ENCODE measurements at regions not wholly inside any gene's neighbourhood (a gene's known extent, or its start where the extent isn't known, plus 50 kb on each side); places are given as distances from the start of the nearest gene placed in this dataset.

GRCh38 chr9:78578072-78578471, 281.1 kb downstream of the PSAT1 start:
- POLR2A ChIA-PET = no interaction called here
- no peak for DNase-seq (ENCODE audit: low read depth, low spot score)
- TF ChIP-seq, protein P1, sequence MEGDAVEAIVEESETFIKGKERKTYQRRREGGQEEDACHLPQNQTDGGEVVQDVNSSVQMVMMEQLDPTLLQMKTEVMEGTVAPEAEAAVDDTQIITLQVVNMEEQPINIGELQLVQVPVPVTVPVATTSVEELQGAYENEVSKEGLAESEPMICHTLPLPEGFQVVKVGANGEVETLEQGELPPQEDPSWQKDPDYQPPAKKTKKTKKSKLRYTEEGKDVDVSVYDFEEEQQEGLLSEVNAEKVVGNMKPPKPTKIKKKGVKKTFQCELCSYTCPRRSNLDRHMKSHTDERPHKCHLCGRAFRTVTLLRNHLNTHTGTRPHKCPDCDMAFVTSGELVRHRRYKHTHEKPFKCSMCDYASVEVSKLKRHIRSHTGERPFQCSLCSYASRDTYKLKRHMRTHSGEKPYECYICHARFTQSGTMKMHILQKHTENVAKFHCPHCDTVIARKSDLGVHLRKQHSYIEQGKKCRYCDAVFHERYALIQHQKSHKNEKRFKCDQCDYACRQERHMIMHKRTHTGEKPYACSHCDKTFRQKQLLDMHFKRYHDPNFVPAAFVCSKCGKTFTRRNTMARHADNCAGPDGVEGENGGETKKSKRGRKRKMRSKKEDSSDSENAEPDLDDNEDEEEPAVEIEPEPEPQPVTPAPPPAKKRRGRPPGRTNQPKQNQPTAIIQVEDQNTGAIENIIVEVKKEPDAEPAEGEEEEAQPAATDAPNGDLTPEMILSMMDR (IDR thresholded peaks at IDR 0.05; ENCODE audit: low read depth, low read length) = no peak
- Histone ChIP-seq H3K9me3 (ENCODE audit: control insufficient read depth, insufficient read depth, low read length) (no peaks in the 10 kb centered on the region), H3K4me3 (ENCODE audit: low read depth, low read length) (no peak overlapping the region), H3K27me3 (ENCODE audit: control insufficient read depth, insufficient read depth, low read length) (no peaks in the 10 kb centered on the region), H3K27ac (ENCODE audit: low read depth, low read length) (no peak overlapping the region)
- CTCF ChIA-PET = interaction anchor here (1.3 kb wide), 1 partner anchor 139 kb away, joined by 3 read pairs; no protein-coding TSS in a partner anchor

- H3K4me3 ChIP-seq (ENCODE audit: low read depth, low read length) = no peak overlapping the region
- no peaks in the 10 kb centered on the region for H3K9me3 ChIP-seq (ENCODE audit: control insufficient read depth, insufficient read depth, low read length)
- TF ChIP-seq, protein P1 (IDR thresholded peaks at IDR 0.05; ENCODE audit: low read depth, low read length) = no peak
- H3K27ac ChIP-seq (ENCODE audit: low read depth, low read length) = no peak overlapping the region
- no peaks in the 10 kb centered on the region for H3K27me3 ChIP-seq (ENCODE audit: control insufficient read depth, insufficient read depth, low read length)
- ChIA-PET POLR2A (no interaction called here), CTCF (no interaction called here)
- no peak for DNase-seq (ENCODE audit: low read depth, low spot score)
Measured at GRCh38 chr9:78582821-78583220, 285.9 kb downstream of the PSAT1 start.

DNA sequence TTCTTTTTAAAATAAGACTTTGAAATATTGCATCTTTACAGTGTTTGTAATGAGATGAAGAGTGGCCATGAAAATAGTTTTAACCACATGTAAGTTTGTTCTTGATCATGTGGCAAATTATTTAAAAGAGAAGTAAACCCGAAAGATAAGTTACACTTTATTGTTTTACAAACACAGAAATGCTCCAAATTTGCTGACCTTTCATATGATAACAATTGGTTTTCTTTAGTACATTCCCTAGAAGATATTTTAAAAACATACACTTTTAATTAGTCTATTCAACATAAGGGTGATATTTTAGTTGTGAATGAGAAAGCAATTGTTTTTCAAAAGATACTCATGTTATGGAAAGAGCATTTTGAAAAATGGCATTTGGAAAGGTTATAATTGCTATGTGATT, 287.7 kb downstream of the PSAT1 start:
- TF ChIP-seq, protein P1 (IDR thresholded peaks at IDR 0.05; ENCODE audit: low read depth, low read length) = no peak
- H3K4me3 ChIP-seq (ENCODE audit: low read depth, low read length) = no peak overlapping the region
- ChIA-PET POLR2A (interaction anchor here (0.5 kb wide), 1 partner anchor 35 kb away, joined by 7 read pairs; no protein-coding TSS in a partner anchor), CTCF (interaction anchor here (1.0 kb wide), 1 partner anchor 215 kb away, joined by 3 read pairs; no protein-coding TSS in a partner anchor)
- H3K27me3 ChIP-seq (ENCODE audit: control insufficient read depth, insufficient read depth, low read length) = no peaks in the 10 kb centered on the region
- no peak for DNase-seq (ENCODE audit: low read depth, low spot score)
- H3K27ac ChIP-seq (ENCODE audit: low read depth, low read length) = no peak overlapping the region
- H3K9me3 ChIP-seq (ENCODE audit: control insufficient read depth, insufficient read depth, low read length) = peaks cover 1% of the 10 kb centered on the region; the same call in 1 of the 2 replicates

GRCh38 chr9:78585909-78586308, 289.0 kb downstream of the PSAT1 start:
- peaks cover 2% of the 10 kb centered on the region; the same call in 1 of the 2 replicates for H3K9me3 ChIP-seq (ENCODE audit: control insufficient read depth, insufficient read depth, low read length)
- POLR2A ChIA-PET = no interaction called here
- H3K4me3 ChIP-seq (ENCODE audit: low read depth, low read length) = no peak overlapping the region
- DNase-seq (ENCODE audit: low read depth, low spot score) = no peak
- CTCF ChIA-PET = no interaction called here
- no peak overlapping the region for H3K27ac ChIP-seq (ENCODE audit: low read depth, low read length)
- TF ChIP-seq, protein P1 (IDR thresholded peaks at IDR 0.05; ENCODE audit: low read depth, low read length) = no peak
- H3K27me3 ChIP-seq (ENCODE audit: control insufficient read depth, insufficient read depth, low read length) = no peaks in the 10 kb centered on the region

DNA sequence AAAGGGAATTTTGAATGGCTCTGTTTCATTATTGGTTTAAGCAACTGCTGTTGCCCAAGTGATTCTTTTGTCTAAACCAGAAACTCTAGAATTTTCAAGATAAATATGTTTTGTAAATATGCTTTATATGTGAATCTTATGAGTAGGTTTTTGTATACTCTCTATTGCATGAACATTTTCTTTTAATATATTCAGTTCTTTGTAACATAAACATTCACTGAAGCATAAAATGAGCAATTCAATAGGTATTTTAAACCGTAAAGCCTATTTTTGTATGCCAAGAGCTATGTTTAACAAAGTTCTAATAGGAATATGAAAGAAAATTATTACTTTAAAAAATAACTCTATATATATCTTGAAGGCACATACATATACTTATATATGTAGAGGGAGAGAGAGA, 293.1 kb downstream of the PSAT1 start:
- Histone ChIP-seq H3K27me3 (ENCODE audit: control insufficient read depth, insufficient read depth, low read length) (no peaks in the 10 kb centered on the region), H3K4me3 (ENCODE audit: low read depth, low read length) (no peak overlapping the region), H3K27ac (ENCODE audit: low read depth, low read length) (no peak overlapping the region), H3K9me3 (ENCODE audit: control insufficient read depth, insufficient read depth, low read length) (peaks cover 5% of the 10 kb centered on the region; the same call in 1 of the 2 replicates)
- POLR2A ChIA-PET = no interaction called here
- CTCF ChIA-PET = interaction anchor here (1.0 to 1.3 kb wide), 5 partner anchors 12 to 644 kb away, joined by 3 to 4 read pairs (median 3); no protein-coding TSS in a partner anchor
- DNase-seq (ENCODE audit: low read depth, low spot score) = no peak
- TF ChIP-seq, protein P1 (IDR thresholded peaks at IDR 0.05; ENCODE audit: low read depth, low read length) = no peak
